ENCODE measurements at regions not wholly inside any gene's neighbourhood (a gene's known extent, or its start where the extent isn't known, plus 50 kb on each side); places are given as distances from the start of the nearest gene placed in this dataset.

GRCh38 chrX:39709364-39709763, 388.4 kb downstream of the BCOR start:
- TF ChIP-seq POLR2A (IDR thresholded peaks at IDR 0.05), result no peak
- TF ChIP-seq CTCF (IDR thresholded peaks at IDR 0.05), result no peak

All from transverse colon (tissue), 3 donors.